IMR-90 (cell line): ENCODE measurements at regions not wholly inside any gene's neighbourhood (a gene's known extent, or its start where the extent isn't known, plus 50 kb on each side); places are given as distances from the start of the nearest gene placed in this dataset.

Experiments used
- ATAC-seq: fragments of 200-7000 bp; cut with Tn5 transposase; 2 replicates; pipeline ENCODE4 v1.9.1; 2020; ENCODE audit warnings: low read depth, mild to moderate bottlenecking, moderate library complexity
- BruUV-seq: library from RNA; stranded (reverse); fragments of 400-500 nt; replicated peaks from 2 replicates; lab custom pipeline; 2021; lab: Mats Ljungman, UMichigan
- CTCF ChIA-PET: fragments of 300-600 bp; formaldehyde crosslinking; extraction: SDS; loops from one replicate; lab custom pipeline; 2021; ENCODE audit warnings: antibody characterized with exemption; lab: Yijun Ruan, JAX
- POLR2A ChIA-PET: fragments of 300-600 bp; sonication (Branson Sonifier 250); formaldehyde crosslinking; loops from one replicate; lab custom pipeline; 2022; ENCODE audit warnings: antibody characterized with exemption; ENCODE audit not compliant: unreplicated experiment; lab: Charles Lee
- DNase-seq: peaks from one replicate; pipeline ENCODE4 v3.0.0; 2013
- H2AFZ ChIP-seq: replicated peaks from 2 replicates; pipeline ENCODE3; 2013; ENCODE audit warnings: low read length, mild to moderate bottlenecking; ENCODE audit not compliant: poor library complexity
- H2AK5ac ChIP-seq: 2 replicates; pipeline ENCODE4 v1.6.1; 2013; ENCODE audit warnings: low read depth, low read length, inconsistent platforms
- H2AK9ac ChIP-seq: replicated peaks from 2 replicates; pipeline ENCODE3; 2013; ENCODE audit warnings: mild to moderate bottlenecking, low read depth, low read length, moderate library complexity; ENCODE audit not compliant: poor library complexity
- H2BK120ac ChIP-seq: 2 replicates; pipeline ENCODE4 v1.6.1; 2013; ENCODE audit warnings: low read depth, low read length, inconsistent platforms
- H2BK15ac ChIP-seq: 3 replicates; pipeline ENCODE4 v1.6.1; 2013; ENCODE audit warnings: low read depth, low read length, inconsistent platforms
- H2BK20ac ChIP-seq: 2 replicates; pipeline ENCODE4 v1.6.1; 2013; ENCODE audit warnings: low read depth, mild to moderate bottlenecking, inconsistent platforms, low read length, moderate library complexity
- H2BK5ac ChIP-seq: 2 replicates; pipeline ENCODE4 v1.6.1; 2013; ENCODE audit warnings: mild to moderate bottlenecking, low read depth, low read length, inconsistent platforms; ENCODE audit not compliant: poor library complexity, severe bottlenecking
- H3K14ac ChIP-seq: replicated peaks from 2 replicates; pipeline ENCODE4 v1.6.1; 2013; ENCODE audit warnings: low read depth, low read length, inconsistent platforms
- H3K18ac ChIP-seq: 2 replicates; pipeline ENCODE4 v1.6.1; 2013; ENCODE audit warnings: low read depth, low read length, control low read depth
- H3K23ac ChIP-seq: 2 replicates; pipeline ENCODE4 v1.6.1; 2013; ENCODE audit warnings: low read depth, low read length, inconsistent platforms
- H3K27ac ChIP-seq: 2 replicates; pipeline ENCODE4 v1.5.1; 2013; ENCODE audit warnings: mild to moderate bottlenecking, control low read depth, low read length; ENCODE audit not compliant: insufficient read depth
- H3K27me3 ChIP-seq: 2 replicates; pipeline ENCODE4 v1.6.1; 2013; ENCODE audit warnings: low read length; ENCODE audit not compliant: control insufficient read depth, insufficient read depth
- H3K36me3 ChIP-seq: 2 replicates; pipeline ENCODE4 v1.6.1; 2013; ENCODE audit warnings: low read length, mixed read lengths; ENCODE audit not compliant: control insufficient read depth, insufficient read depth
- H3K4ac ChIP-seq: 2 replicates; pipeline ENCODE4 v1.6.1; 2013; ENCODE audit warnings: low read depth, low read length, inconsistent platforms
- H3K4me1 ChIP-seq: 2 replicates; pipeline ENCODE4 v1.6.1; 2013; ENCODE audit warnings: low read length, mixed read lengths; ENCODE audit not compliant: control insufficient read depth, insufficient read depth
- H3K4me2 ChIP-seq: 2 replicates; pipeline ENCODE4 v1.6.1; 2013; ENCODE audit warnings: low read depth, mild to moderate bottlenecking, control low read depth, low read length, moderate library complexity
- H3K4me3 ChIP-seq: 2 replicates; pipeline ENCODE4 v1.5.1; 2013; ENCODE audit warnings: low read depth, mild to moderate bottlenecking, control low read depth, low read length, moderate library complexity; ENCODE audit not compliant: insufficient read depth
- H3K56ac ChIP-seq: 2 replicates; pipeline ENCODE4 v1.6.1; 2013; ENCODE audit warnings: low read length, inconsistent platforms; ENCODE audit not compliant: insufficient read depth; ENCODE audit errors: extremely low read depth
- H3K79me1 ChIP-seq, 2 experiments: 2 replicates each; pipeline ENCODE4 v1.6.1; 2013; ENCODE audit warnings: low read length in 2 of 2, inconsistent platforms in 1 of 2, low read depth in 1 of 2
- H3K9ac ChIP-seq: 2 replicates; pipeline ENCODE4 v1.6.1; 2013; ENCODE audit warnings: low read depth, low read length, control low read depth
- H3K9me1 ChIP-seq: 2 replicates; pipeline ENCODE4 v1.6.1; 2013; ENCODE audit warnings: low read length, inconsistent platforms; ENCODE audit not compliant: insufficient read depth
- H3K9me3 ChIP-seq: 2 replicates; pipeline ENCODE4 v1.6.1; 2013; ENCODE audit warnings: low read length; ENCODE audit not compliant: control insufficient read depth, insufficient read depth
- H4K20me1 ChIP-seq: 2 replicates; pipeline ENCODE4 v1.6.1; 2013; ENCODE audit warnings: low read length, inconsistent platforms; ENCODE audit not compliant: insufficient read depth
- H4K5ac ChIP-seq: 2 replicates; pipeline ENCODE4 v1.6.1; 2013; ENCODE audit warnings: mild to moderate bottlenecking, low read depth, low read length, control low read depth
- H4K8ac ChIP-seq, 2 experiments: 2 replicates each; pipeline ENCODE4 v1.6.1; 2013; ENCODE audit warnings: low read depth in 2 of 2, low read length in 2 of 2, control low read depth in 1 of 2, inconsistent platforms in 1 of 2
- H4K91ac ChIP-seq: 2 replicates; pipeline ENCODE4 v1.6.1; 2013; ENCODE audit warnings: low read depth, low read length, inconsistent platforms; ENCODE audit not compliant: insufficient read depth
- BHLHE40 ChIP-seq: fragments of 150-350 bp; IDR thresholded peaks from 2 replicates; pipeline ENCODE4 v1.6.1; 2016; ENCODE audit warnings: mild to moderate bottlenecking, low read depth, low read length
- CEBPB ChIP-seq: IDR thresholded peaks from 2 replicates; pipeline ENCODE4 v1.6.1; 2012; ENCODE audit warnings: low read depth, low read length, improper control_type of control experiment
- NFE2L2 ChIP-seq: fragments of 150-350 bp; IDR thresholded peaks from 2 replicates; pipeline ENCODE4 v1.6.1; 2016; ENCODE audit warnings: low read depth, mild to moderate bottlenecking, low read length
- RAD21 ChIP-seq: IDR thresholded peaks from 2 replicates; pipeline ENCODE4 v1.6.1; 2012; ENCODE audit warnings: low read length, improper control_type of control experiment
- RCOR1 ChIP-seq: IDR thresholded peaks from 2 replicates; pipeline ENCODE4 v1.6.1; 2012; ENCODE audit warnings: mild to moderate bottlenecking, low read length, improper control_type of control experiment; ENCODE audit not compliant: insufficient replicate concordance
- RFX5 ChIP-seq: IDR thresholded peaks from 2 replicates; pipeline ENCODE4 v1.8.0; 2012; ENCODE audit warnings: low read depth, mild to moderate bottlenecking, low read length, moderate library complexity
- SMC3 ChIP-seq: fragments of 150-350 bp; IDR thresholded peaks from 2 replicates; pipeline ENCODE4 v1.6.1; 2016; ENCODE audit warnings: low read depth, mild to moderate bottlenecking, antibody characterized with exemption, low read length, moderate library complexity
- WGBS, 2 experiments: methylation state at CpG; one replicate each; pipeline versions ENCODE4 v1.1.5 to v1.1.7; 2013; ENCODE audit warnings: missing lambda C conversion rate in 2 of 2; ENCODE audit not compliant: insufficient read length in 1 of 2; ENCODE audit errors: extremely low coverage in 2 of 2; 5-methylcytosine and 5-hydroxymethylcytosine counted together
- dilution Hi-C: fragments of 300-500 bp; cut with HindIII; formaldehyde crosslinking; loops from one replicate; pipeline ENCODE4 v1.14.3; 2018; ENCODE audit warnings: low sequenced_read_pairs; ENCODE audit not compliant: unreplicated experiment
- in situ Hi-C: fragments of 300-500 bp; cut with MboI; formaldehyde crosslinking; loops from 3 replicates; pipeline ENCODE4 v1.14.3; 2019; ENCODE audit warnings: low sequenced_read_pairs, inconsistent platforms, mixed read lengths
- intact Hi-C: fragments of 100-400 bp; cut with micrococcal nuclease; formaldehyde crosslinking; loops from 2 replicates; pipeline ENCODE4 v1.10.0; 2022
- TF ChIP-seq, protein P1 (sequence below): fragments of 150-350 bp; IDR thresholded peaks from 2 replicates; pipeline ENCODE4 v1.6.1; 2016; ENCODE audit warnings: low read depth, mild to moderate bottlenecking, low read length, moderate library complexity, borderline replicate concordance
- TF ChIP-seq, protein P2 (sequence below): fragments of 150-350 bp; IDR thresholded peaks from 2 replicates; pipeline ENCODE4 v1.6.1; 2017; ENCODE audit warnings: mild to moderate bottlenecking, antibody characterized with exemption, low read length, low read depth
- TF ChIP-seq, protein P3 (sequence below): conservative IDR thresholded peaks from 2 replicates; pipeline ENCODE4 v1.5.1; 2012; ENCODE audit warnings: mild to moderate bottlenecking, low read depth, low read length, improper control_type of control experiment

- H4K5ac ChIP-seq: no peak overlapping the region
- no peak overlapping the region for H3K4ac ChIP-seq
- H2BK120ac ChIP-seq: no peak overlapping the region
- H2BK20ac ChIP-seq: no peak overlapping the region
- no peak overlapping the region for H3K9ac ChIP-seq
- no TSS peak for BruUV-seq
- H3K9me3 ChIP-seq: no peaks in the 10 kb centered on the region
- dilution Hi-C loops (no loop called here), in situ Hi-C loops (no loop called here), intact Hi-C loops (no loop called here)
- ATAC-seq (no peak), DNase-seq (no peak)
- no peaks in the 10 kb centered on the region for H3K27me3 ChIP-seq
- H3K4me2 ChIP-seq: no peak overlapping the region
- H3K56ac ChIP-seq: no peak overlapping the region
- no peak overlapping the region for H3K18ac ChIP-seq
- TF ChIP-seq, protein P1, sequence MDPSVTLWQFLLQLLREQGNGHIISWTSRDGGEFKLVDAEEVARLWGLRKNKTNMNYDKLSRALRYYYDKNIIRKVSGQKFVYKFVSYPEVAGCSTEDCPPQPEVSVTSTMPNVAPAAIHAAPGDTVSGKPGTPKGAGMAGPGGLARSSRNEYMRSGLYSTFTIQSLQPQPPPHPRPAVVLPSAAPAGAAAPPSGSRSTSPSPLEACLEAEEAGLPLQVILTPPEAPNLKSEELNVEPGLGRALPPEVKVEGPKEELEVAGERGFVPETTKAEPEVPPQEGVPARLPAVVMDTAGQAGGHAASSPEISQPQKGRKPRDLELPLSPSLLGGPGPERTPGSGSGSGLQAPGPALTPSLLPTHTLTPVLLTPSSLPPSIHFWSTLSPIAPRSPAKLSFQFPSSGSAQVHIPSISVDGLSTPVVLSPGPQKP: no peak
- no peak for TF ChIP-seq CEBPB
- no peak for TF ChIP-seq RCOR1
- TF ChIP-seq SMC3: no peak
- TF ChIP-seq, protein P2, sequence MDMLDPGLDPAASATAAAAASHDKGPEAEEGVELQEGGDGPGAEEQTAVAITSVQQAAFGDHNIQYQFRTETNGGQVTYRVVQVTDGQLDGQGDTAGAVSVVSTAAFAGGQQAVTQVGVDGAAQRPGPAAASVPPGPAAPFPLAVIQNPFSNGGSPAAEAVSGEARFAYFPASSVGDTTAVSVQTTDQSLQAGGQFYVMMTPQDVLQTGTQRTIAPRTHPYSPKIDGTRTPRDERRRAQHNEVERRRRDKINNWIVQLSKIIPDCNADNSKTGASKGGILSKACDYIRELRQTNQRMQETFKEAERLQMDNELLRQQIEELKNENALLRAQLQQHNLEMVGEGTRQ: no peak
- TF ChIP-seq BHLHE40: no peak
- TF ChIP-seq, protein P3, sequence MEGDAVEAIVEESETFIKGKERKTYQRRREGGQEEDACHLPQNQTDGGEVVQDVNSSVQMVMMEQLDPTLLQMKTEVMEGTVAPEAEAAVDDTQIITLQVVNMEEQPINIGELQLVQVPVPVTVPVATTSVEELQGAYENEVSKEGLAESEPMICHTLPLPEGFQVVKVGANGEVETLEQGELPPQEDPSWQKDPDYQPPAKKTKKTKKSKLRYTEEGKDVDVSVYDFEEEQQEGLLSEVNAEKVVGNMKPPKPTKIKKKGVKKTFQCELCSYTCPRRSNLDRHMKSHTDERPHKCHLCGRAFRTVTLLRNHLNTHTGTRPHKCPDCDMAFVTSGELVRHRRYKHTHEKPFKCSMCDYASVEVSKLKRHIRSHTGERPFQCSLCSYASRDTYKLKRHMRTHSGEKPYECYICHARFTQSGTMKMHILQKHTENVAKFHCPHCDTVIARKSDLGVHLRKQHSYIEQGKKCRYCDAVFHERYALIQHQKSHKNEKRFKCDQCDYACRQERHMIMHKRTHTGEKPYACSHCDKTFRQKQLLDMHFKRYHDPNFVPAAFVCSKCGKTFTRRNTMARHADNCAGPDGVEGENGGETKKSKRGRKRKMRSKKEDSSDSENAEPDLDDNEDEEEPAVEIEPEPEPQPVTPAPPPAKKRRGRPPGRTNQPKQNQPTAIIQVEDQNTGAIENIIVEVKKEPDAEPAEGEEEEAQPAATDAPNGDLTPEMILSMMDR: no peak
- no peak for TF ChIP-seq NFE2L2
- TF ChIP-seq RFX5: no peak
- no peak for TF ChIP-seq RAD21
- ChIA-PET CTCF (no interaction called here), POLR2A (no interaction called here)
- no peaks in the 10 kb centered on the region for H3K79me1 ChIP-seq
- H4K91ac ChIP-seq: no peak overlapping the region
- H3K4me1 ChIP-seq: no peaks in the 10 kb centered on the region
- no peak overlapping the region for H3K27ac ChIP-seq
- H2AK5ac ChIP-seq: no peak overlapping the region
- no peaks in the 10 kb centered on the region for H3K9me1 ChIP-seq
- WGBS, 2 experiments: no CpG with 5 or more reads among the region's 4 CpGs
- H3K4me3 ChIP-seq: no peak overlapping the region
- H3K14ac ChIP-seq: no peak overlapping the region
- no peak overlapping the region for H3K23ac ChIP-seq
- no peak overlapping the region for H4K8ac ChIP-seq
- no peak overlapping the region for H2BK15ac ChIP-seq
- no peaks in the 10 kb centered on the region for H4K20me1 ChIP-seq
- no peak overlapping the region for H2AK9ac ChIP-seq
- H2AFZ ChIP-seq: no peak overlapping the region
- H2BK5ac ChIP-seq: no peak overlapping the region
- no peaks in the 10 kb centered on the region for H3K36me3 ChIP-seq
Measured at GRCh38 chr6:150482883-150483409, 114.1 kb downstream of the IYD start.
